ENCODE measurements at regions not wholly inside any gene's neighbourhood (a gene's known extent, or its start where the extent isn't known, plus 50 kb on each side); places are given as distances from the start of the nearest gene placed in this dataset.

DNA sequence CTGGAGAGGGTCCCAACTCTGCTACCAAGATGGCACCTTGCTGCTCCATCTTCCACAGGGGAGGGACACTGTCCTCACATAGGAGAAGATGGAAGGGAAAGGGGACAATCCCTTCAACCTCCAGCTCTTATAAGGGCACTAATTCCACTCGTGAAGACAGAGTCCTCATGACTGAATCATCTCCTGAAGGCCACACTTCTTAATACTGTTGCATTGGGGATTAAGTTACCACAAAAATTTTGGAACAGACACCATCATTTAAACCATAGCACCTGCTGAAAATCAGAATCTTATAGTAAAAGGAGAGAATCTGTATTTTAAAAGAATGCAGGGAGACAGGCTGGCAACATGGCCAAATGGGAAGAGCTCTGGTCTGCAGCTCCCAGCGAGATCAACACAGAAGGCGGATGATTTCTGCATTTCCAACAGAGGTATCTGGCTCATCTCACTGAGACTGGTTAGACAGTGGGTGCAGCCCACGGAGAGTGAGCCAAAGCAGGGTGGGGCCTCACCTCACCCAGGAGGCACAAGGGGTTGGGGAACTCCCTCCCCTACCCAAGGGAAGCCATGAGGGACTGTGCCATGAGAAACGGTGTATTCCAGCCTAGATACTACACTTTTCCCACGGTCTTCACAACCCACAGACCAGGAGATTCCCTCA is 69.4 kb upstream of the LIPC start (continued):
- TF ChIP-seq, protein P1, sequence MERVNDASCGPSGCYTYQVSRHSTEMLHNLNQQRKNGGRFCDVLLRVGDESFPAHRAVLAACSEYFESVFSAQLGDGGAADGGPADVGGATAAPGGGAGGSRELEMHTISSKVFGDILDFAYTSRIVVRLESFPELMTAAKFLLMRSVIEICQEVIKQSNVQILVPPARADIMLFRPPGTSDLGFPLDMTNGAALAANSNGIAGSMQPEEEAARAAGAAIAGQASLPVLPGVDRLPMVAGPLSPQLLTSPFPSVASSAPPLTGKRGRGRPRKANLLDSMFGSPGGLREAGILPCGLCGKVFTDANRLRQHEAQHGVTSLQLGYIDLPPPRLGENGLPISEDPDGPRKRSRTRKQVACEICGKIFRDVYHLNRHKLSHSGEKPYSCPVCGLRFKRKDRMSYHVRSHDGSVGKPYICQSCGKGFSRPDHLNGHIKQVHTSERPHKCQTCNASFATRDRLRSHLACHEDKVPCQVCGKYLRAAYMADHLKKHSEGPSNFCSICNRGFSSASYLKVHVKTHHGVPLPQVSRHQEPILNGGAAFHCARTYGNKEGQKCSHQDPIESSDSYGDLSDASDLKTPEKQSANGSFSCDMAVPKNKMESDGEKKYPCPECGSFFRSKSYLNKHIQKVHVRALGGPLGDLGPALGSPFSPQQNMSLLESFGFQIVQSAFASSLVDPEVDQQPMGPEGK (CRISPR knock-in tag; IDR thresholded peaks at IDR 0.05), result no peak
- TF ChIP-seq NFKB2 (CRISPR knock-in tag; IDR thresholded peaks at IDR 0.05; ENCODE audit: borderline replicate concordance) (no peak), DPF2 (CRISPR knock-in tag; IDR thresholded peaks at IDR 0.05; ENCODE audit: borderline replicate concordance, low read depth) (no peak), ZFYVE20 (CRISPR knock-in tag; IDR thresholded peaks at IDR 0.05; ENCODE audit: borderline replicate concordance, low read depth) (no peak), NCOR1 (IDR thresholded peaks at IDR 0.05; ENCODE audit: borderline replicate concordance, low read length) (no peak), TSC22D2 (CRISPR knock-in tag; IDR thresholded peaks at IDR 0.05; ENCODE audit: borderline replicate concordance) (no peak), SAP130 (CRISPR knock-in tag; IDR thresholded peaks at IDR 0.05; ENCODE audit: low read depth) (no peak), ELF1 (CRISPR knock-in tag; IDR thresholded peaks at IDR 0.05) (no peak)
- TF ChIP-seq, protein P2, sequence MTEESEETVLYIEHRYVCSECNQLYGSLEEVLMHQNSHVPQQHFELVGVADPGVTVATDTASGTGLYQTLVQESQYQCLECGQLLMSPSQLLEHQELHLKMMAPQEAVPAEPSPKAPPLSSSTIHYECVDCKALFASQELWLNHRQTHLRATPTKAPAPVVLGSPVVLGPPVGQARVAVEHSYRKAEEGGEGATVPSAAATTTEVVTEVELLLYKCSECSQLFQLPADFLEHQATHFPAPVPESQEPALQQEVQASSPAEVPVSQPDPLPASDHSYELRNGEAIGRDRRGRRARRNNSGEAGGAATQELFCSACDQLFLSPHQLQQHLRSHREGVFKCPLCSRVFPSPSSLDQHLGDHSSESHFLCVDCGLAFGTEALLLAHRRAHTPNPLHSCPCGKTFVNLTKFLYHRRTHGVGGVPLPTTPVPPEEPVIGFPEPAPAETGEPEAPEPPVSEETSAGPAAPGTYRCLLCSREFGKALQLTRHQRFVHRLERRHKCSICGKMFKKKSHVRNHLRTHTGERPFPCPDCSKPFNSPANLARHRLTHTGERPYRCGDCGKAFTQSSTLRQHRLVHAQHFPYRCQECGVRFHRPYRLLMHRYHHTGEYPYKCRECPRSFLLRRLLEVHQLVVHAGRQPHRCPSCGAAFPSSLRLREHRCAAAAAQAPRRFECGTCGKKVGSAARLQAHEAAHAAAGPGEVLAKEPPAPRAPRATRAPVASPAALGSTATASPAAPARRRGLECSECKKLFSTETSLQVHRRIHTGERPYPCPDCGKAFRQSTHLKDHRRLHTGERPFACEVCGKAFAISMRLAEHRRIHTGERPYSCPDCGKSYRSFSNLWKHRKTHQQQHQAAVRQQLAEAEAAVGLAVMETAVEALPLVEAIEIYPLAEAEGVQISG (CRISPR knock-in tag; IDR thresholded peaks at IDR 0.05), result no peak
